HEK293 (cell line): ENCODE measurements at regions not wholly inside any gene's neighbourhood (a gene's known extent, or its start where the extent isn't known, plus 50 kb on each side); places are given as distances from the start of the nearest gene placed in this dataset.

Experiments used
- CTCF ChIA-PET: fragments of 350-600 bp; formaldehyde crosslinking; extraction: SDS; loops from one replicate; lab custom pipeline; 2021; ENCODE audit warnings: antibody characterized with exemption; lab: Yijun Ruan, JAX
- POLR2A ChIA-PET: fragments of 300-600 bp; formaldehyde crosslinking; extraction: SDS; loops from one replicate; lab custom pipeline; 2020; ENCODE audit warnings: antibody characterized with exemption, inconsistent platforms; lab: Yijun Ruan, JAX
- H3K27ac ChIP-seq: fragments of 200-500 bp; sonication (Bioruptor generic); 2 replicates; pipeline ENCODE4 v1.5.1; 2014; ENCODE audit warnings: low read depth, low read length, control low read depth, inconsistent platforms; ENCODE audit errors: extremely low read depth
- H3K36me3 ChIP-seq, 2 experiments: fragments of 200-500 bp in 1 of 2; sonication (Bioruptor generic) in 1 of 2; 1 replicate in 1 of 2; 2 replicates in 1 of 2; pipeline ENCODE4 v1.5.1; 2014 to 2017; ENCODE audit warnings: inconsistent platforms in 2 of 2, low read length in 2 of 2; ENCODE audit not compliant: control insufficient read depth in 2 of 2, insufficient read depth in 1 of 2
- H3K4me1 ChIP-seq: fragments of 200-500 bp; sonication (Bioruptor generic); 2 replicates; pipeline ENCODE4 v1.5.1; 2014; ENCODE audit warnings: mild to moderate bottlenecking, low read length, inconsistent platforms; ENCODE audit not compliant: control insufficient read depth, insufficient read depth
- H3K4me3 ChIP-seq: 2 replicates; pipeline ENCODE4 v1.5.1; 2011; ENCODE audit warnings: low read depth, mild to moderate bottlenecking, control low read depth, low read length, moderate library complexity
- H3K9me3 ChIP-seq: fragments of 200-500 bp; sonication (Bioruptor generic); 2 replicates; pipeline ENCODE4 v1.5.1; 2014; ENCODE audit warnings: low read depth, low read length, inconsistent platforms; ENCODE audit not compliant: control insufficient read depth, insufficient read depth
- KLF16 ChIP-seq: fragments of 450-650 bp; formaldehyde crosslinking; IDR thresholded peaks from 2 replicates; pipeline ENCODE4 v1.5.1; 2017; ENCODE audit warnings: missing biosample characterization, missing genetic modification characterization
- SP7 ChIP-seq: fragments of 450-650 bp; formaldehyde crosslinking; IDR thresholded peaks from 2 replicates; pipeline ENCODE4 v1.5.1; 2016; ENCODE audit warnings: missing biosample characterization, missing genetic modification characterization
- ZBTB17 ChIP-seq: fragments of 450-650 bp; formaldehyde crosslinking; IDR thresholded peaks from 2 replicates; pipeline ENCODE4 v1.5.1; 2016; ENCODE audit warnings: missing biosample characterization, missing genetic modification characterization
- ZBTB8A ChIP-seq: fragments of 450-650 bp; formaldehyde crosslinking; IDR thresholded peaks from 2 replicates; pipeline ENCODE4 v1.5.1; 2016; ENCODE audit warnings: missing biosample characterization, missing genetic modification characterization
- ZEB2 ChIP-seq: fragments of 450-650 bp; formaldehyde crosslinking; IDR thresholded peaks from 2 replicates; pipeline ENCODE4 v1.5.1; 2016; ENCODE audit warnings: missing biosample characterization, missing genetic modification characterization
- ZFP41 ChIP-seq: fragments of 450-650 bp; formaldehyde crosslinking; IDR thresholded peaks from 2 replicates; pipeline ENCODE4 v1.5.1; 2016; ENCODE audit warnings: missing biosample characterization, missing genetic modification characterization, borderline replicate concordance
- ZNF121 ChIP-seq: fragments of 450-650 bp; formaldehyde crosslinking; IDR thresholded peaks from 2 replicates; pipeline ENCODE4 v1.5.1; 2016; ENCODE audit warnings: missing biosample characterization, missing genetic modification characterization
- ZNF146 ChIP-seq: fragments of 450-650 bp; formaldehyde crosslinking; IDR thresholded peaks from 2 replicates; pipeline ENCODE4 v1.5.1; 2016; ENCODE audit warnings: missing biosample characterization, missing genetic modification characterization
- ZNF155 ChIP-seq: fragments of 450-650 bp; formaldehyde crosslinking; IDR thresholded peaks from 2 replicates; pipeline ENCODE4 v1.5.1; 2016; ENCODE audit warnings: missing biosample characterization, missing genetic modification characterization
- ZNF174 ChIP-seq: fragments of 450-650 bp; formaldehyde crosslinking; IDR thresholded peaks from 2 replicates; pipeline ENCODE4 v1.5.0; 2017; ENCODE audit warnings: missing biosample characterization, mild to moderate bottlenecking, missing genetic modification characterization
- ZNF175 ChIP-seq: fragments of 450-650 bp; formaldehyde crosslinking; IDR thresholded peaks from 2 replicates; pipeline ENCODE4 v1.5.1; 2016; ENCODE audit warnings: missing biosample characterization, missing genetic modification characterization
- ZNF335 ChIP-seq: fragments of 450-650 bp; formaldehyde crosslinking; conservative IDR thresholded peaks from 2 replicates; pipeline ENCODE4 v1.5.1; 2016; ENCODE audit warnings: missing biosample characterization, missing genetic modification characterization
- ZNF350 ChIP-seq: fragments of 450-650 bp; formaldehyde crosslinking; IDR thresholded peaks from 2 replicates; pipeline ENCODE4 v1.5.0; 2017; ENCODE audit warnings: missing biosample characterization, mild to moderate bottlenecking, missing genetic modification characterization
- ZNF37A ChIP-seq: fragments of 450-650 bp; IDR thresholded peaks from 2 replicates; pipeline ENCODE4 v1.5.1; 2018; ENCODE audit warnings: missing biosample characterization, missing genetic modification characterization
- ZNF433 ChIP-seq: fragments of 450-650 bp; formaldehyde crosslinking; IDR thresholded peaks from 2 replicates; pipeline ENCODE4 v1.5.1; 2016; ENCODE audit warnings: missing biosample characterization, missing genetic modification characterization, low read depth
- ZNF548 ChIP-seq: fragments of 450-650 bp; formaldehyde crosslinking; IDR thresholded peaks from 2 replicates; pipeline ENCODE4 v1.5.1; 2016; ENCODE audit warnings: missing biosample characterization, missing genetic modification characterization
- ZNF610 ChIP-seq: fragments of 450-650 bp; formaldehyde crosslinking; IDR thresholded peaks from 2 replicates; pipeline ENCODE4 v1.5.1; 2016; ENCODE audit warnings: missing biosample characterization, missing genetic modification characterization, borderline replicate concordance
- ZNF623 ChIP-seq: fragments of 450-650 bp; formaldehyde crosslinking; IDR thresholded peaks from 2 replicates; pipeline ENCODE4 v1.5.1; 2016; ENCODE audit warnings: missing biosample characterization, missing genetic modification characterization
- ZNF624 ChIP-seq: fragments of 450-650 bp; formaldehyde crosslinking; IDR thresholded peaks from 2 replicates; pipeline ENCODE4 v1.5.1; 2017; ENCODE audit warnings: missing biosample characterization, missing genetic modification characterization
- ZNF629 ChIP-seq: fragments of 450-650 bp; formaldehyde crosslinking; IDR thresholded peaks from 2 replicates; pipeline ENCODE4 v1.5.1; 2017; ENCODE audit warnings: missing biosample characterization, missing genetic modification characterization
- ZNF670 ChIP-seq: fragments of 450-650 bp; formaldehyde crosslinking; IDR thresholded peaks from 2 replicates; pipeline ENCODE4 v1.5.1; 2016; ENCODE audit warnings: missing biosample characterization, missing genetic modification characterization, low read depth
- TF ChIP-seq, protein P1 (sequence below): fragments of 450-650 bp; formaldehyde crosslinking; IDR thresholded peaks from 2 replicates; pipeline ENCODE4 v1.5.1; 2016; ENCODE audit warnings: missing biosample characterization, missing genetic modification characterization
- TF ChIP-seq, protein P2 (sequence below): sonication (generic); formaldehyde crosslinking; IDR thresholded peaks from 2 replicates; pipeline ENCODE4 v1.8.1; 2022; ENCODE audit warnings: mild to moderate bottlenecking, moderate library complexity, missing genetic modification reagents
- TF ChIP-seq, protein P3 (sequence below): fragments of 450-650 bp; formaldehyde crosslinking; IDR thresholded peaks from 2 replicates; pipeline ENCODE4 v1.5.1; 2016; ENCODE audit warnings: missing biosample characterization, missing genetic modification characterization
- TF ChIP-seq, protein P4 (sequence below): fragments of 450-650 bp; formaldehyde crosslinking; IDR thresholded peaks from 2 replicates; pipeline ENCODE4 v1.5.1; 2016; ENCODE audit warnings: missing biosample characterization, missing genetic modification characterization

DNA sequence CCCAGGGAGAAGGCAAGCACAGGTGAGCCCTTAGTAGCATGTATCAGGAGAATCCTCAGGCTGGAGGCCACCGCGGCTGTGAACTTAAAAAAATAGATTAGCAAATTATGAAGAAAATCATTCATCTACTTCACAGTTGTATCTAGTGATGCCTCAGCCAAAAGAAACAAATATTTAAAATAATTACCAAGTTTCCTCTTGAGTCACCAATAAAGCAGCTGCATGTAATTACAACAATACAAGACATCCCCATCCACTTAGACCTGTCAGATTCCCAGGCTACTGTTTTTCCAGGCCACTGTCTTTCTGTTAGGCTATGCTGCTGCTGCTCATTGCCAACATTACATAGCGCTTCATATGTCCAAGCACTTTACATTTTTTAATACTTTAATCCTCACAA is 54.6 kb upstream of the PHLPP1 start:
- no peak overlapping the region for H3K27ac ChIP-seq
- TF ChIP-seq ZNF624 (tag by site-specific recombination), result no peak
- no peak for TF ChIP-seq ZNF548 (tag by site-specific recombination)
- no peak for TF ChIP-seq ZNF155 (tag by site-specific recombination)
- TF ChIP-seq ZNF670, result no peak
- TF ChIP-seq ZBTB17 (tag by site-specific recombination), result no peak
- TF ChIP-seq ZNF623 (tag by site-specific recombination), result no peak
- TF ChIP-seq, protein P1, sequence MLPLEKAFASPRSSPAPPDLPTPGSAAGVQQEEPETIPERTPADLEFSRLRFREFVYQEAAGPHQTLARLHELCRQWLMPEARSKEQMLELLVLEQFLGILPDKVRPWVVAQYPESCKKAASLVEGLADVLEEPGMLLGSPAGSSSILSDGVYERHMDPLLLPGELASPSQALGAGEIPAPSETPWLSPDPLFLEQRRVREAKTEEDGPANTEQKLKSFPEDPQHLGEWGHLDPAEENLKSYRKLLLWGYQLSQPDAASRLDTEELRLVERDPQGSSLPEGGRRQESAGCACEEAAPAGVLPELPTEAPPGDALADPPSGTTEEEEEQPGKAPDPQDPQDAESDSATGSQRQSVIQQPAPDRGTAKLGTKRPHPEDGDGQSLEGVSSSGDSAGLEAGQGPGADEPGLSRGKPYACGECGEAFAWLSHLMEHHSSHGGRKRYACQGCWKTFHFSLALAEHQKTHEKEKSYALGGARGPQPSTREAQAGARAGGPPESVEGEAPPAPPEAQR (tag by site-specific recombination), result no peak
- TF ChIP-seq, protein P2, sequence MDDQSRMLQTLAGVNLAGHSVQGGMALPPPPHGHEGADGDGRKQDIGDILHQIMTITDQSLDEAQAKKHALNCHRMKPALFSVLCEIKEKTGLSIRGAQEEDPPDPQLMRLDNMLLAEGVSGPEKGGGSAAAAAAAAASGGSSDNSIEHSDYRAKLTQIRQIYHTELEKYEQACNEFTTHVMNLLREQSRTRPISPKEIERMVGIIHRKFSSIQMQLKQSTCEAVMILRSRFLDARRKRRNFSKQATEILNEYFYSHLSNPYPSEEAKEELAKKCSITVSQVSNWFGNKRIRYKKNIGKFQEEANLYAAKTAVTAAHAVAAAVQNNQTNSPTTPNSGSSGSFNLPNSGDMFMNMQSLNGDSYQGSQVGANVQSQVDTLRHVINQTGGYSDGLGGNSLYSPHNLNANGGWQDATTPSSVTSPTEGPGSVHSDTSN, result no peak
- no peak for TF ChIP-seq ZNF146 (tag by site-specific recombination)
- no peak for TF ChIP-seq ZNF37A (tag by site-specific recombination)
- no peak for TF ChIP-seq ZFP41
- no peak for TF ChIP-seq ZNF175 (tag by site-specific recombination)
- no peak for TF ChIP-seq ZNF121 (tag by site-specific recombination)
- TF ChIP-seq ZNF610 (tag by site-specific recombination), result no peak
- TF ChIP-seq SP7 (tag by site-specific recombination), result no peak
- TF ChIP-seq KLF16 (tag by site-specific recombination), result no peak
- no peaks in the 10 kb centered on the region for H3K9me3 ChIP-seq
- no peaks in the 10 kb centered on the region for H3K36me3 ChIP-seq
- H3K4me3 ChIP-seq, result no peak overlapping the region
- H3K4me1 ChIP-seq, result 0 out of 2 replicates have a peak, but pooled peaks cover 4% of the 10 kb centered on the region
- ChIA-PET POLR2A (no interaction called here), CTCF (interaction anchor here (1.2 kb wide), 1 partner anchor 74 kb away, joined by 3 read pairs; no protein-coding TSS in a partner anchor)

DNA sequence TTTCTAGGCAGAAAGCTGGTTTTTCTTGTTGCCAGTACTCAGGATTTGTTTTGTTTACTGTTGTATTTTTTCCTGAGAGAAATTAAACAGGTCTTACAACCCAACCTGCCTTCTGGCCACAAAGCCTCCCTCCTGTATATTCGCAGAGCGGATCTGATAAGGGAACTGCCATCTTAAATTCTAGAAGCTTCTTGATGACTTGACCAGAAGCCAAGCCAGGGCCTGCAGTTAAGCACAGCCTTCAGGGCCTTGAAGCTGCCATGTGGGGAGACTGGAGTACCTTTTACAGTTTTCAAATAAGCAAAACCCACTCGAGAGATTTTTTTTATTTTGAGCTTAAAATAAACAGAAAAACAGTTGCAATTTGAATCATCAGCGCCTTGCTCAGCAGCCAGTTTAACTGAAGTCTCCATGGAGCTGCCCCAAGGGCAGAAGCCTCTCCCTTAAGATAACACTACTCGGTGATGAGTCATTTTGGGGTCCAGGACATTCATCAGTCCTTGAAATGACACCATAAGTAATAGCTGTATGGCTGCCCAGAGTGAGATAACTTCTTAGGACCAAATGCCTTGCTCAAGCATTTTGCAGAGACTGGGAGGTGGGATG is 51.5 kb upstream of the PHLPP1 start:
- Histone ChIP-seq H3K4me3 (no peak overlapping the region), H3K9me3 (no peaks in the 10 kb centered on the region), H3K36me3 (no peaks in the 10 kb centered on the region), H3K4me1 (0 out of 2 replicates have a peak, but pooled peaks cover 4% of the 10 kb centered on the region), H3K27ac (no peak overlapping the region)
- TF ChIP-seq, protein P3, sequence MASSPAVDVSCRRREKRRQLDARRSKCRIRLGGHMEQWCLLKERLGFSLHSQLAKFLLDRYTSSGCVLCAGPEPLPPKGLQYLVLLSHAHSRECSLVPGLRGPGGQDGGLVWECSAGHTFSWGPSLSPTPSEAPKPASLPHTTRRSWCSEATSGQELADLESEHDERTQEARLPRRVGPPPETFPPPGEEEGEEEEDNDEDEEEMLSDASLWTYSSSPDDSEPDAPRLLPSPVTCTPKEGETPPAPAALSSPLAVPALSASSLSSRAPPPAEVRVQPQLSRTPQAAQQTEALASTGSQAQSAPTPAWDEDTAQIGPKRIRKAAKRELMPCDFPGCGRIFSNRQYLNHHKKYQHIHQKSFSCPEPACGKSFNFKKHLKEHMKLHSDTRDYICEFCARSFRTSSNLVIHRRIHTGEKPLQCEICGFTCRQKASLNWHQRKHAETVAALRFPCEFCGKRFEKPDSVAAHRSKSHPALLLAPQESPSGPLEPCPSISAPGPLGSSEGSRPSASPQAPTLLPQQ (tag by site-specific recombination), result no peak
- peak; percentile 46; the same call in 1 of the 2 replicates for TF ChIP-seq ZEB2 (tag by site-specific recombination)
- TF ChIP-seq, protein P4, sequence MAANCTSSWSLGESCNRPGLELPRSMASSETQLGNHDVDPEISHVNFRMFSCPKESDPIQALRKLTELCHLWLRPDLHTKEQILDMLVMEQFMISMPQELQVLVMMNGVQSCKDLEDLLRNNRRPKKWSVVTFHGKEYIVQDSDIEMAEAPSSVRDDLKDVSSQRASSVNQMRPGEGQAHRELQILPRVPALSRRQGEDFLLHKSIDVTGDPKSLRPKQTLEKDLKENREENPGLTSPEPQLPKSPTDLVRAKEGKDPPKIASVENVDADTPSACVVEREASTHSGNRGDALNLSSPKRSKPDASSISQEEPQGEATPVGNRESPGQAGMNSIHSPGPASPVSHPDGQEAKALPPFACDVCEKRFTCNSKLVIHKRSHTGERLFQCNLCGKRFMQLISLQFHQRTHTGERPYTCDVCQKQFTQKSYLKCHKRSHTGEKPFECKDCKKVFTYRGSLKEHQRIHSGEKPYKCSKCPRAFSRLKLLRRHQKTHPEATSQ (tag by site-specific recombination), result no peak
- TF ChIP-seq ZBTB8A (tag by site-specific recombination), result no peak
- no peak for TF ChIP-seq ZNF350 (tag by site-specific recombination)
- peak; percentile 51; the same call in 1 of the 2 replicates for TF ChIP-seq SP7 (tag by site-specific recombination)
- TF ChIP-seq ZNF629 (tag by site-specific recombination), result 0 out of 2 replicates have a peak, but pooled peaks have one; percentile 27
- no peak for TF ChIP-seq ZNF174
- TF ChIP-seq ZNF335 (tag by site-specific recombination), result 0 out of 2 replicates have a peak, but pooled peaks have one; percentile 23
- TF ChIP-seq ZNF433, result no peak
- ChIA-PET POLR2A (no interaction called here), CTCF (interaction anchor here (0.7 to 1.1 kb wide), 2 partner anchors 77 to 1294 kb away, joined by 4 to 5 read pairs; no protein-coding TSS in a partner anchor)
